Ovary (tissue), 3 donors: ENCODE measurements at regions not wholly inside any gene's neighbourhood (a gene's known extent, or its start where the extent isn't known, plus 50 kb on each side); places are given as distances from the start of the nearest gene placed in this dataset.

Experiments used
- CTCF ChIP-seq, 3 donors: fragments of 450-650 bp in 2 of 3; fragments of 200-600 bp in 1 of 3; IDR thresholded peaks; one replicate each; pipeline versions ENCODE4 v1.5.1 to v1.8.0; 2016 to 2022; ENCODE audit warnings: antibody characterized with exemption in 3 of 3, mild to moderate bottlenecking in 1 of 3
- EP300 ChIP-seq: sonication (generic); formaldehyde crosslinking; IDR thresholded peaks from one replicate; pipeline ENCODE4 v1.6.1; 2017; ENCODE audit warnings: antibody characterized with exemption
- POLR2A ChIP-seq: fragments of 450-650 bp; IDR thresholded peaks from one replicate; pipeline ENCODE4 v1.6.1; 2017; ENCODE audit warnings: antibody characterized with exemption, mild to moderate bottlenecking, moderate library complexity
- donor health status: DM: no; HTN: no; CAD: no.

- TF ChIP-seq POLR2A (no peak), EP300 (no peak), CTCF (IDR thresholded peaks at IDR 0.05) (no peak)
These were observed 415.6 kb downstream of the OXSM start for GRCh38 chr3:26205475-26205874.
